ENCODE measurements at regions not wholly inside any gene's neighbourhood (a gene's known extent, or its start where the extent isn't known, plus 50 kb on each side); places are given as distances from the start of the nearest gene placed in this dataset.

DNA sequence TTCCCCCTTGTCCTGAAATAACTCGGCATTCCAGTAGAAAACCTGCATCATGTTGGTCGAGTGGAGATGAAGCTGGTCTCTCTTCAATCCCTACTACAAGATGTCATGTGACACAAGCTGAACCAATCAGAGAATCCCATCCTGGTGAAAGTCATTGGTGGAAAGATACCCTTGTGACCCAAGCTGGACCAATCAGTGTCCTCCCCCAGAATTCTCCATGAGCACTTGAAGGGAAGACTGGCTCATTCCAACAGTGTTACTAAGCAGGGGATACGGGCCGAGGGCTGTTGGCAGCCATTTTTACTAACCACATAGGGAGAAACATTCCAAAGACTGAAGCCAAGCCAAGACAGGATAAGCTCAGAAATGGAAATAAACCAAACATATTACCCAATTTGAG is 298.3 kb downstream of the ICOS start:
- TF ChIP-seq, protein P1, sequence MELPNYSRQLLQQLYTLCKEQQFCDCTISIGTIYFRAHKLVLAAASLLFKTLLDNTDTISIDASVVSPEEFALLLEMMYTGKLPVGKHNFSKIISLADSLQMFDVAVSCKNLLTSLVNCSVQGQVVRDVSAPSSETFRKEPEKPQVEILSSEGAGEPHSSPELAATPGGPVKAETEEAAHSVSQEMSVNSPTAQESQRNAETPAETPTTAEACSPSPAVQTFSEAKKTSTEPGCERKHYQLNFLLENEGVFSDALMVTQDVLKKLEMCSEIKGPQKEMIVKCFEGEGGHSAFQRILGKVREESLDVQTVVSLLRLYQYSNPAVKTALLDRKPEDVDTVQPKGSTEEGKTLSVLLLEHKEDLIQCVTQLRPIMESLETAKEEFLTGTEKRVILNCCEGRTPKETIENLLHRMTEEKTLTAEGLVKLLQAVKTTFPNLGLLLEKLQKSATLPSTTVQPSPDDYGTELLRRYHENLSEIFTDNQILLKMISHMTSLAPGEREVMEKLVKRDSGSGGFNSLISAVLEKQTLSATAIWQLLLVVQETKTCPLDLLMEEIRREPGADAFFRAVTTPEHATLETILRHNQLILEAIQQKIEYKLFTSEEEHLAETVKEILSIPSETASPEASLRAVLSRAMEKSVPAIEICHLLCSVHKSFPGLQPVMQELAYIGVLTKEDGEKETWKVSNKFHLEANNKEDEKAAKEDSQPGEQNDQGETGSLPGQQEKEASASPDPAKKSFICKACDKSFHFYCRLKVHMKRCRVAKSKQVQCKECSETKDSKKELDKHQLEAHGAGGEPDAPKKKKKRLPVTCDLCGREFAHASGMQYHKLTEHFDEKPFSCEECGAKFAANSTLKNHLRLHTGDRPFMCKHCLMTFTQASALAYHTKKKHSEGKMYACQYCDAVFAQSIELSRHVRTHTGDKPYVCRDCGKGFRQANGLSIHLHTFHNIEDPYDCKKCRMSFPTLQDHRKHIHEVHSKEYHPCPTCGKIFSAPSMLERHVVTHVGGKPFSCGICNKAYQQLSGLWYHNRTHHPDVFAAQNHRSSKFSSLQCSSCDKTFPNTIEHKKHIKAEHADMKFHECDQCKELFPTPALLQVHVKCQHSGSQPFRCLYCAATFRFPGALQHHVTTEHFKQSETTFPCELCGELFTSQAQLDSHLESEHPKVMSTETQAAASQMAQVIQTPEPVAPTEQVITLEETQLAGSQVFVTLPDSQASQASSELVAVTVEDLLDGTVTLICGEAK (IDR thresholded peaks at IDR 0.05): no peak
- TF ChIP-seq, protein P1 (CRISPR knock-in tag; IDR thresholded peaks at IDR 0.05): no peak
- TF ChIP-seq, protein P2, sequence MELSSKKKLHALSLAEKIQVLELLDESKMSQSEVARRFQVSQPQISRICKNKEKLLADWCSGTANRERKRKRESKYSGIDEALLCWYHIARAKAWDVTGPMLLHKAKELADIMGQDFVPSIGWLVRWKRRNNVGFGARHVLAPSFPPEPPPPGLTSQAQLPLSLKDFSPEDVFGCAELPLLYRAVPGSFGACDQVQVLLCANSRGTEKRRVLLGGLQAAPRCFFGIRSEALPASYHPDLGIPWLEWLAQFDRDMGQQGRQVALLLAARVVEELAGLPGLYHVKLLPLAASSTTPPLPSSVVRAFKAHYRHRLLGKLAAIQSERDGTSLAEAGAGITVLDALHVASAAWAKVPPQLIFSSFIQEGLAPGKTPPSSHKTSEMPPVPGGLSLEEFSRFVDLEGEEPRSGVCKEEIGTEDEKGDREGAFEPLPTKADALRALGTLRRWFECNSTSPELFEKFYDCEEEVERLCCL (CRISPR knock-in tag; IDR thresholded peaks at IDR 0.05; ENCODE audit: borderline replicate concordance): no peak
- TF ChIP-seq, protein P3, sequence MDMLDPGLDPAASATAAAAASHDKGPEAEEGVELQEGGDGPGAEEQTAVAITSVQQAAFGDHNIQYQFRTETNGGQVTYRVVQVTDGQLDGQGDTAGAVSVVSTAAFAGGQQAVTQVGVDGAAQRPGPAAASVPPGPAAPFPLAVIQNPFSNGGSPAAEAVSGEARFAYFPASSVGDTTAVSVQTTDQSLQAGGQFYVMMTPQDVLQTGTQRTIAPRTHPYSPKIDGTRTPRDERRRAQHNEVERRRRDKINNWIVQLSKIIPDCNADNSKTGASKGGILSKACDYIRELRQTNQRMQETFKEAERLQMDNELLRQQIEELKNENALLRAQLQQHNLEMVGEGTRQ (IDR thresholded peaks at IDR 0.05; ENCODE audit: low read depth, low read length): no peak
- TF ChIP-seq, protein P3 (CRISPR knock-in tag; IDR thresholded peaks at IDR 0.05; ENCODE audit: borderline replicate concordance): no peak
- TF ChIP-seq ATM (IDR thresholded peaks at IDR 0.05; ENCODE audit: borderline replicate concordance) (no peak), ZBTB8A (CRISPR knock-in tag; IDR thresholded peaks at IDR 0.05; ENCODE audit: borderline replicate concordance, low read depth) (no peak)
